ENCODE measurements at regions not wholly inside any gene's neighbourhood (a gene's known extent, or its start where the extent isn't known, plus 50 kb on each side); places are given as distances from the start of the nearest gene placed in this dataset.

GRCh38 chrX:134714633-134715110, 56.4 kb upstream of the PLAC1 start:
- ATAC-seq: no peak
- no peaks in the 10 kb centered on the region for H3K4me1 ChIP-seq
- H3K27me3 ChIP-seq: no peaks in the 10 kb centered on the region
- no peaks in the 10 kb centered on the region for H3K9me3 ChIP-seq
- no peak for TF ChIP-seq EP300 (IDR thresholded peaks at IDR 0.05)
- no peak for TF ChIP-seq POLR2AphosphoS5 (IDR thresholded peaks at IDR 0.05)
- TF ChIP-seq CTCF (IDR thresholded peaks at IDR 0.05): no peak
- no peak for TF ChIP-seq POLR2A (IDR thresholded peaks at IDR 0.05)
- H3K36me3 ChIP-seq: no peaks in the 10 kb centered on the region
- WGBS, 2 donors (ENCODE audit: low coverage in 1 of 2): 74 to 100% methylated on average over 3 of the region's 3 CpGs
- no peak overlapping the region for H3K4me3 ChIP-seq
- H3K27ac ChIP-seq: no peak overlapping the region

DNA sequence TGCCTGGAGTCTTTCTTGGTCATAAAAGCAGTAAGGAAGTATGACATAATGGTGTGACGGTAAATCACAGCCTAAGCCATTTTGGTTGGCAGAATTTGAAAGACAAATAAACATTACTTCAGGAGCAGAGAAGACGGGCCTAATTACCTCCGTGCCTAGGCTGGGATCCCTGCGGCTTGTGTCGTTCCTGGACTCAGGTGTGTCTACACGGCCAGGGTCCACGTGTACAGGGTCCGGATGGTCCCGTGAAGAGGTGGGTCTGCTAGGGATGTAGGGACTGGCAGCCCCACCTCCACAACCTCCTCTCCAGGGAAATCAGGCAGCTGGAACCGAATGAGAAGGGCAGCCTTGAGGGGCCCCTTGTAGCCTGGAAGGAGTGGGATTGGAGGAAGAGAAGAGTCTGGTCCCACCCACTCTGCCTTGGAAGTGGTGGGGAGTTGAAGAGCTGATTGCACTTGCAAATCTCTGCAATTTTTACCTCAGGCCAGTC, 55.4 kb upstream of the PLAC1 start:
- 85% methylated on average over 4 of the region's 10 CpGs; no CpG with 5 or more reads in 1 of the 2 donors for WGBS, 2 donors (ENCODE audit: low coverage in 1 of 2)
- Histone ChIP-seq H3K4me3 (no peak overlapping the region), H3K36me3 (no peaks in the 10 kb centered on the region), H3K4me1 (no peaks in the 10 kb centered on the region), H3K27me3 (no peaks in the 10 kb centered on the region), H3K9me3 (no peaks in the 10 kb centered on the region), H3K27ac (no peak overlapping the region)
- TF ChIP-seq CTCF (IDR thresholded peaks at IDR 0.05) (no peak), EP300 (IDR thresholded peaks at IDR 0.05) (no peak)
- ATAC-seq: no peak

GRCh38 chrX:134712272-134712671, 54.0 kb upstream of the PLAC1 start:
- ATAC-seq: no peak
- no peak overlapping the region for H3K27ac ChIP-seq
- H3K9me3 ChIP-seq: no peaks in the 10 kb centered on the region
- H3K27me3 ChIP-seq: no peaks in the 10 kb centered on the region
- WGBS, 2 donors (ENCODE audit: low coverage in 1 of 2): 94 to 100% methylated on average over 1 to 3 of the region's 3 CpGs
- H3K4me1 ChIP-seq: no peaks in the 10 kb centered on the region
- no peaks in the 10 kb centered on the region for H3K36me3 ChIP-seq
- no peak overlapping the region for H3K4me3 ChIP-seq
- no peak for TF ChIP-seq POLR2A (IDR thresholded peaks at IDR 0.05)
- TF ChIP-seq CTCF (IDR thresholded peaks at IDR 0.05): no peak
- no peak for TF ChIP-seq POLR2AphosphoS5 (IDR thresholded peaks at IDR 0.05)
- TF ChIP-seq EP300 (IDR thresholded peaks at IDR 0.05): no peak

GRCh38 chrX:134711135-134711921, 53.1 kb upstream of the PLAC1 start:
- H3K27me3 ChIP-seq: no peaks in the 10 kb centered on the region
- no peak overlapping the region for H3K4me3 ChIP-seq
- 16 to 20% methylated on average over 2 to 3 of the region's 3 CpGs for WGBS, 2 donors (ENCODE audit: low coverage in 1 of 2)
- ATAC-seq: no peak
- H3K9me3 ChIP-seq: no peaks in the 10 kb centered on the region
- no peak overlapping the region for H3K27ac ChIP-seq
- H3K36me3 ChIP-seq: no peaks in the 10 kb centered on the region
- no peaks in the 10 kb centered on the region for H3K4me1 ChIP-seq
- TF ChIP-seq POLR2A (IDR thresholded peaks at IDR 0.05): no peak
- no peak for TF ChIP-seq POLR2AphosphoS5 (IDR thresholded peaks at IDR 0.05)
- TF ChIP-seq CTCF (IDR thresholded peaks at IDR 0.05): no peak
- TF ChIP-seq EP300 (IDR thresholded peaks at IDR 0.05): no peak
